ENCODE measurements at regions not wholly inside any gene's neighbourhood (a gene's known extent, or its start where the extent isn't known, plus 50 kb on each side); places are given as distances from the start of the nearest gene placed in this dataset.
"Not testable (repeated sequence)": the region's sequence is repeated elsewhere in the genome, so short reads cannot be mapped to it uniquely, and the experiment has no call there.

- DNase-seq (ENCODE audit: low read depth in 1 of 2, low spot score in 1 of 2): not testable (repeated sequence)
These were observed 85.7 kb downstream of the POTEM start for GRCh38 chr14:19052977-19053376.

GRCh38 chr14:19053426-19054050 lies 86.3 kb downstream of the POTEM start:
- DNase-seq (ENCODE audit: low read depth in 1 of 2, low spot score in 1 of 2): not testable (repeated sequence)

- DNase-seq (ENCODE audit: low read depth in 1 of 2, low spot score in 1 of 2): not testable (repeated sequence)
These were observed 87.0 kb downstream of the POTEM start for GRCh38 chr14:19054108-19054721.

DNA sequence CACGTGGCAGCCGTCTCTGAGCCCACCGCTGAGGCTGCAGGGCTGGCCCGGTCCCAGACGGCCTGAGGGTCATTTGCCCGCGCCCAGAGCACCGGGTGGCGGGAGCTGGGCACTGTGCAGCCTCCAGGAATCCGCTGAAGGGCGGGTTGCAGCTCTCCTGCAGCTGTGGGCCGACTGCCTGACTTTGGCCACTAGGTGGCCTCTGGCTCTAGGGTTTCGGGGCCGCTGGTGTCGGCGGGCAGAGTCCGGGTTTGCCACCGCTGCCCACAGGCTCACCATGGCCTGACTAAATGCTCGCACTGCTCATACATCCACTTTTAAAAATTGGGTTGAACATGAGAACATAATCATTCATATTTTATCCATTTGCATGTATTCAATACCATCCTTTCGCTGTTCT lies 87.7 kb downstream of the POTEM start:
- DNase-seq (ENCODE audit: low read depth in 1 of 2, low spot score in 1 of 2): not testable (repeated sequence)

DNA sequence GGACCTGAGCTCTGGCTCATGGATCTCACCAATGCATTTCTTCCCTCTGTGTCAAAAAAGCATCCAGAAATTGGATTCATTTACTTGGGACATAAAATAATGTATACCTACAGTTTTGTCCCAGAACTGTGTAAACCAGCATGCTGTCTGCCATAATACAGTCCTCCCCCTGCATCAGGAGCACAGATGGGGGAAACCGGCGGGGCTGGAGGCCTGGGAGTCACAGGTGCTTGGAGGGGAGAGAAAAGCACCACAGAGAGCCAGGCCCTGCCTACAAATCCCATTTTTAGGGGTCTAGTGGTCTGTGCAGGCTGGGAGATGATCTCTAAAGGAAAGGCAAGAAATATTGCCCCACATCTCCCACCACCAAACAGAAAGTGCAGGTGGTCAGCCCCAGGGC lies 91.8 kb downstream of the POTEM start:
- not testable (repeated sequence) for DNase-seq (ENCODE audit: low read depth in 1 of 2, low spot score in 1 of 2)

GRCh38 chr14:19061689-19062450 lies 94.6 kb downstream of the POTEM start:
- DNase-seq (ENCODE audit: low read depth in 1 of 2, low spot score in 1 of 2): not testable (repeated sequence)

DNA sequence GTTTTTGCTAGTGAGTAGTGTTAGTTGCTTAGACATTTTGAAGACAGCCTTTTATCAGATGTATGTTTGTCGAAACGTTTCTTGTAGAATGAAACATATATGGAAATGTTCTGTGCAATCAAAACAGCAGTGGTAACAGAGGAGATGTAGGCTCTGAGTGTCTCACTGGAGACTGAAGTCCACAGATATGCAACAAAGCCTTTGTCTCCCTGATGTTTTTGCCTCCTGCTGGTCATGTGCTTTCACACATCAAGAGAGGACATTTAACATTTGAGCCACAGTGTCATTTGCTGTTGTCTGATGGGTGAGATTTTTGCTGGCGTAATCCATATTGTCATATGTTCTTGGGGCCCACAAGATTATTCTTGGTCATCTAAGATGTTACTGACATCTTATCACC lies 101.7 kb downstream of the POTEM start:
- DNase-seq (ENCODE audit: low read depth in 1 of 2, low spot score in 1 of 2): not testable (repeated sequence)

DNA sequence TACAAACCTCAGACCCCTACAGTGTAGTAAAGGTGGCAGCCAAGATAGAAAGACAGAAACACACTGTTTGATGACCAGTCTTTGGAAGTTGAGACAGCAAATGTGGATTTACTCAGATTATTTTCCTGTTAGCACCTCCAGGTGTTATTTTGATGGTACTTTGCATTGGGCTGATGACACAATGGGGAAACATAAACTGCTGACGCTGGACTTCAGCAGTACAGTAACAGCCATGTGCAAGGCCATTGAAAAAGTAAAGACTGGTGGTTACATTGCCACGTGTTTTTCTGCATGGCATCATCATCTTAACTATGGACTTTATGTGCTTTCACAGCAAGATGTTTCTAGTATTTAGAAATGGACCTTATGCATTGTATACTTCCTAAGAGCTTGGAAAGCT lies 105.3 kb downstream of the POTEM start:
- not testable (repeated sequence) for DNase-seq (ENCODE audit: low read depth in 1 of 2, low spot score in 1 of 2)

- DNase-seq (ENCODE audit: low read depth in 1 of 2, low spot score in 1 of 2): not testable (repeated sequence)
These were observed 121.4 kb downstream of the POTEM start for GRCh38 chr14:19088632-19089031.

- DNase-seq (ENCODE audit: low read depth in 1 of 2, low spot score in 1 of 2): not testable (repeated sequence)
These were observed 126.0 kb downstream of the POTEM start for GRCh38 chr14:19093227-19093626.

DNA sequence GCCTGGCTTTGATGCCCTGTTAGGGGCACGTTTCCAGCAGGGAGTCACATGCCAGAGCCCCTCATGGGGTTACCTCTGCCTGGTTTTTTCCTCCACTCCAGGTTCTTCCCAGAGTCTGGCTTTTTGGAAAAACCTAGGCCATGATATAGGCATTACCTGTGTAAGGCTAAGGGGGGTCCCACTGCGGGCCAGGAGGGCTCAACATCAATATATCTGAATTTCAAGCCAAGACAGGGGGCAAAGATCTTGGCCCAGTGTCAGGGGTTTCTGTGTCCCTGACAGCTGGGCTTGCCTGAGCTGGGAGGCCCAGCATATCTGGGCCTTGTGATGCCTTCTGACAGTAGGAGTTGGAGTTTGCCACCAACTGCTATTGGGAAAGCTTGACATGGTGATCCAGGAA lies 127.5 kb downstream of the POTEM start:
- not testable (repeated sequence) for DNase-seq (ENCODE audit: low read depth in 1 of 2, low spot score in 1 of 2)

DNA sequence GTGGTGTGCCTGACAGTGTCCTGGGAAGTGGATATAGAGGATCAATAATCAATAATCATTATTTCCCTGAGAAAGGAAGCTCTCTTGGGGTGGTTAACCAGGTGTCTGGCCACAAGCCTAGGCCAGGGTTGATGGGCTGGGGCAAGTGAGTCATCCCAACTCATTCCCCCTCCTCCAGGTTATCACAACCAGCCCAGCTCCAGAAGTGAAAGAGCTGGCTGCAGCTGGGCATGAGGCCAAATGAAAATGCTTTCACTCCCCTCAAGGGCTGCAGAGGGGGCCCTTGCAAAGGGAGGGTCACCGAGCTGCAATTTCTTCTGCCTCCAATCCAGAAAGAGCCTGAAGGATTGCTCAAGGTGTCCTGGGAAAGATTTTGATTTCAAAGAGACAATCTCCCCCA lies 127.9 kb downstream of the POTEM start:
- DNase-seq (ENCODE audit: low read depth in 1 of 2, low spot score in 1 of 2): not testable (repeated sequence)

DNA sequence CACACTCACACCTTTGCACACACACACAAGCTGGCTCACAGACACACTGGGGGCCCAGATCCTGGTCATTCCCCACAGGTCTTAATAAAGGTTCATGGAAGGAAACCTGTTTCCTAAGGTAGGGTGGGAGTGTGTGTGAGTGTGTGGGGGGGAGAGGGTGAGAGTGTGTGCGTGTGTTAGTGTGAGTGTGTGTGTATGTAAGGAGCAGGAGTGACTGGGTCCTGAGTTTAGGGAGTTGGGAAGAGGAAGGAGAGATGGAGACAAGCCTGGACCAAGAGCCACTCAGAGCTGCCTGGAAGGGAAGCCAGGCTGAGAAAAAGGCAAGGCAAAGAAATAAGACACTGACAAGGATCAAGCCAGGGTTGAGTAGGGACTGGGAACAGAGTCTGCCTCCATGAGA lies 129.2 kb downstream of the POTEM start:
- DNase-seq (ENCODE audit: low read depth in 1 of 2, low spot score in 1 of 2): not testable (repeated sequence)

GRCh38 chr14:19096876-19097275 lies 129.6 kb downstream of the POTEM start:
- DNase-seq (ENCODE audit: low read depth in 1 of 2, low spot score in 1 of 2): not testable (repeated sequence)

- not testable (repeated sequence) for DNase-seq (ENCODE audit: low read depth in 1 of 2, low spot score in 1 of 2)
These were observed 130.1 kb downstream of the POTEM start for GRCh38 chr14:19097306-19097705.

DNA sequence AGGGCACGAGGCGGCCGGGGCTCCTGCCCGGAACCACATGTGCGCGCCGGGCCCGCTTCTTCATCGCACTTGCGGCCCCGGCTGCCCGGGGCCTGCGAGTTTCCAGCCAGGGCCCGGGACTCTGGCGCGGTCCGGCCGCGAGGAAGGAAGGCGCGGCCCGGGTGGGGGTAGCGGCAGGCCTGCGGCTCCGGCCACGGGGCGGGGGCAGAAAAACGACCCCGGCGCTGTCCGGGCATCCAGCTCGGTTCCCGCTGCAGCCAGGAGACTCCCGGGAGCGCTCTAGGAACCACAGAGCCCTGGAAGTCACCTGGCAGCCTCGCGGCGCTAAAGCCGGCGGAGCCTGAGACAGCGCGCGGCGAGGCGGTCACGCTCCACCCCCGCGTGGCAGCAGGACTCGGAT lies 130.5 kb downstream of the POTEM start:
- DNase-seq (ENCODE audit: low read depth in 1 of 2, low spot score in 1 of 2): not testable (repeated sequence)

GRCh38 chr14:19098230-19098629 lies 131.0 kb downstream of the POTEM start:
- not testable (repeated sequence) for DNase-seq (ENCODE audit: low read depth in 1 of 2, low spot score in 1 of 2)

- DNase-seq (ENCODE audit: low read depth in 1 of 2, low spot score in 1 of 2): not testable (repeated sequence)
These were observed 131.5 kb downstream of the POTEM start for GRCh38 chr14:19098732-19099131.

GRCh38 chr14:19099336-19099735 lies 132.1 kb downstream of the POTEM start:
- not testable (repeated sequence) for DNase-seq (ENCODE audit: low read depth in 1 of 2, low spot score in 1 of 2)

GRCh38 chr14:19099939-19100338 lies 132.7 kb downstream of the POTEM start:
- not testable (repeated sequence) for DNase-seq (ENCODE audit: low read depth in 1 of 2, low spot score in 1 of 2)

GRCh38 chr14:19105551-19105950 lies 138.3 kb downstream of the POTEM start:
- DNase-seq (ENCODE audit: low read depth in 1 of 2, low spot score in 1 of 2): not testable (repeated sequence)

- not testable (repeated sequence) for DNase-seq (ENCODE audit: low read depth in 1 of 2, low spot score in 1 of 2)
These were observed 142.7 kb downstream of the POTEM start for GRCh38 chr14:19109887-19110286.

Data from stimulated activated CD4-positive, alpha-beta T cell treated with anti-CD3 and anti-CD28 coated beads, Interleukin-15, amount 100 ng/mL, for 1 hour (primary cell).